ENCODE measurements at regions not wholly inside any gene's neighbourhood (a gene's known extent, or its start where the extent isn't known, plus 50 kb on each side); places are given as distances from the start of the nearest gene placed in this dataset.

GRCh38 chr2:121856360-121856759 lies 100.9 kb downstream of the TSN start (continued):
- TF ChIP-seq CHD7 (IDR thresholded peaks at IDR 0.05; ENCODE audit: low read depth, low read length) (no peak), PCBP1 (IDR thresholded peaks at IDR 0.05; ENCODE audit: low read depth, low read length, poor library complexity, severe bottlenecking) (no peak), TEAD4 (IDR thresholded peaks at IDR 0.05; ENCODE audit: low read length) (peak; percentile 92), TEAD4 (CRISPR knock-in tag; IDR thresholded peaks at IDR 0.05; ENCODE audit: borderline replicate concordance) (no peak), PHTF2 (CRISPR knock-in tag; IDR thresholded peaks at IDR 0.05) (no peak), OTX1 (CRISPR knock-in tag; IDR thresholded peaks at IDR 0.05) (no peak), TBL1XR1 (IDR thresholded peaks at IDR 0.05; ENCODE audit: low read length in 2 of 2) (peak in 1 of 2 experiments; percentile 40; a peak in 1 of 4 replicates), CBFA2T2 (conservative IDR thresholded peaks at IDR 0.05) (peak; percentile 69), ZBTB49 (CRISPR knock-in tag; IDR thresholded peaks at IDR 0.05; ENCODE audit: borderline replicate concordance) (no peak), TEAD1 (CRISPR knock-in tag; IDR thresholded peaks at IDR 0.05) (0 out of 4 replicates have a peak, but pooled peaks of 1 of the 2 experiments have one; percentile 47), ZNF707 (CRISPR knock-in tag; conservative IDR thresholded peaks at IDR 0.05) (no peak), L3MBTL2 (IDR thresholded peaks at IDR 0.05) (no peak)
